Retinal pigment epithelial cell (primary cell): ENCODE measurements at regions not wholly inside any gene's neighbourhood (a gene's known extent, or its start where the extent isn't known, plus 50 kb on each side); places are given as distances from the start of the nearest gene placed in this dataset.
A peak's percentile ranks its signal among the peaks of the same experiment; 100 is the strongest.

ENCODE experiments used
- DNase-seq: peaks from one replicate; pipeline ENCODE4 v3.0.0-alpha.2; 2010; ENCODE audit warnings: low read depth
- H3K4me3 ChIP-seq: 2 replicates; pipeline ENCODE4 v1.5.1; 2011; ENCODE audit warnings: mild to moderate bottlenecking, low read length, control low read depth, moderate library complexity
- CTCF ChIP-seq: conservative IDR thresholded peaks from 2 replicates; pipeline ENCODE4 v1.5.1; 2011; ENCODE audit warnings: low read depth, low read length, control low read depth, inconsistent platforms

DNA sequence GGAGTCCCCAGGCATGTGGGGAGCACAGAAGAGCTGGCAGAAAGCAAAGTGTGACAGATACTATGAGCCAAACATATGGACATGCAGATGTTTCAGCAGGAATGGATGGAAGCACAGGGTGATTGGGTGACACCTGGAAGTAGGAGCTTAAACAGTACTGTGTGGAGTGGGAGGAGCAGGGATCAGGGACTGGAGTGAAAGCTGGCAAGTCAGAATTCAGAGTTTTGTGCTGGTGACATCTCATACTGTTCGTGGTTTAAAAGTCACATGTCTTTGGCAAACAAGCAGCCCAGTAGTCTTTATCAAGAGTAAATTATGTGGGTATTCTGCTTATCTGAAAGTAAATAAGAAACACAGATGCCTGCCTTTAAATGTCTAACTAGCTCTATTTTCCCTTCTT, 408.2 kb downstream of the COG6 start:
- no peak overlapping the region for H3K4me3 ChIP-seq
- no peak for TF ChIP-seq CTCF
- DNase-seq = no peak

GRCh38 chr13:40064154-40065097, 409.0 kb downstream of the COG6 start:
- H3K4me3 ChIP-seq = no peak overlapping the region
- TF ChIP-seq CTCF = no peak
- DNase-seq = peak; percentile 86

GRCh38 chr13:40069173-40070044, 413.9 kb downstream of the COG6 start:
- TF ChIP-seq CTCF = peak; percentile 91
- no peak overlapping the region for H3K4me3 ChIP-seq
- no peak for DNase-seq

GRCh38 chr13:40070357-40070756, 414.9 kb downstream of the COG6 start:
- DNase-seq = no peak
- no peak for TF ChIP-seq CTCF
- H3K4me3 ChIP-seq = no peak overlapping the region

- TF ChIP-seq CTCF = no peak
- no peak for DNase-seq
- no peak overlapping the region for H3K4me3 ChIP-seq
Measured at GRCh38 chr13:40072663-40073120, 417.2 kb downstream of the COG6 start.

- no peak overlapping the region for H3K4me3 ChIP-seq
- no peak for TF ChIP-seq CTCF
- no peak for DNase-seq
Measured at GRCh38 chr13:40074338-40074737, 418.9 kb downstream of the COG6 start.
